Smooth muscle cell (in vitro differentiated cells): ENCODE measurements at regions not wholly inside any gene's neighbourhood (a gene's known extent, or its start where the extent isn't known, plus 50 kb on each side); places are given as distances from the start of the nearest gene placed in this dataset.

Experiments used
- DNase-seq: peaks from one replicate; lab custom pipeline; 2025; ENCODE audit not compliant: unreplicated experiment; lab: John Stamatoyannopoulos, UW
- H2AFZ ChIP-seq: fragments of 200-600 bp; sonication (generic); 2 replicates; pipeline ENCODE4 v1.6.0; 2016; ENCODE audit warnings: antibody characterized with exemption, low read depth, mild to moderate bottlenecking
- H3F3A ChIP-seq: fragments of 200-600 bp; sonication (generic); 2 replicates; pipeline ENCODE4 v1.6.0; 2017; ENCODE audit warnings: antibody characterized with exemption, low read depth
- H3K27ac ChIP-seq: fragments of 200-600 bp; sonication (generic); 2 replicates; pipeline ENCODE4 v1.5.1; 2016; ENCODE audit warnings: low read depth, mild to moderate bottlenecking
- H3K27me3 ChIP-seq: fragments of 200-600 bp; sonication (generic); 2 replicates; pipeline ENCODE4 v1.6.1; 2016; ENCODE audit warnings: low read depth, mild to moderate bottlenecking
- H3K36me3 ChIP-seq: fragments of 200-600 bp; sonication (generic); 2 replicates; pipeline ENCODE4 v1.5.1; 2016; ENCODE audit warnings: low read depth
- H3K4me1 ChIP-seq: fragments of 200-600 bp; sonication (generic); 2 replicates; pipeline ENCODE4 v1.5.1; 2016; ENCODE audit warnings: low read depth
- H3K4me2 ChIP-seq: fragments of 200-600 bp; sonication (generic); 2 replicates; pipeline ENCODE4 v1.6.0; 2016; ENCODE audit warnings: mild to moderate bottlenecking
- H3K4me3 ChIP-seq: fragments of 200-600 bp; sonication (generic); 2 replicates; pipeline ENCODE4 v1.5.1; 2016; ENCODE audit warnings: mild to moderate bottlenecking
- H3K79me2 ChIP-seq: fragments of 200-600 bp; sonication (generic); 2 replicates; pipeline ENCODE4 v1.6.0; 2016; ENCODE audit warnings: low read depth, mild to moderate bottlenecking
- H3K9ac ChIP-seq: fragments of 200-600 bp; sonication (generic); 2 replicates; pipeline ENCODE4 v1.6.0; 2016; ENCODE audit warnings: low read depth
- H3K9me3 ChIP-seq: fragments of 200-600 bp; sonication (generic); replicated peaks from 2 replicates; pipeline ENCODE4 v1.5.1; 2016; ENCODE audit warnings: low read depth
- H4K20me1 ChIP-seq: fragments of 200-600 bp; sonication (generic); 2 replicates; pipeline ENCODE4 v1.6.0; 2016; ENCODE audit warnings: low read depth
- CTCF ChIP-seq: fragments of 200-600 bp; sonication (generic); IDR thresholded peaks from 2 replicates; pipeline ENCODE4 v1.5.1; 2017; ENCODE audit warnings: borderline replicate concordance, mild to moderate bottlenecking, antibody characterized with exemption; ENCODE audit not compliant: insufficient read depth, poor library complexity, severe bottlenecking
- WGBS: methylation state at CpG from one replicate; pipeline ENCODE4 v1.1.7; 2016; ENCODE audit warnings: low lambda C conversion rate; 5-methylcytosine and 5-hydroxymethylcytosine counted together

GRCh38 chr1:193489191-193489590, 302.8 kb upstream of the B3GALT2 start:
- DNase-seq: no peak
- Histone ChIP-seq H3K4me2 (no peak overlapping the region), H3F3A (no peaks in the 10 kb centered on the region), H2AFZ (no peak overlapping the region), H3K4me3 (no peak overlapping the region), H3K9ac (no peak overlapping the region), H4K20me1 (no peaks in the 10 kb centered on the region), H3K27ac (no peak overlapping the region), H3K27me3 (no peaks in the 10 kb centered on the region), H3K4me1 (no peaks in the 10 kb centered on the region), H3K9me3 (peaks cover 3% of the 10 kb centered on the region), H3K79me2 (no peaks in the 10 kb centered on the region), H3K36me3 (no peaks in the 10 kb centered on the region)
- TF ChIP-seq CTCF: no peak

DNA sequence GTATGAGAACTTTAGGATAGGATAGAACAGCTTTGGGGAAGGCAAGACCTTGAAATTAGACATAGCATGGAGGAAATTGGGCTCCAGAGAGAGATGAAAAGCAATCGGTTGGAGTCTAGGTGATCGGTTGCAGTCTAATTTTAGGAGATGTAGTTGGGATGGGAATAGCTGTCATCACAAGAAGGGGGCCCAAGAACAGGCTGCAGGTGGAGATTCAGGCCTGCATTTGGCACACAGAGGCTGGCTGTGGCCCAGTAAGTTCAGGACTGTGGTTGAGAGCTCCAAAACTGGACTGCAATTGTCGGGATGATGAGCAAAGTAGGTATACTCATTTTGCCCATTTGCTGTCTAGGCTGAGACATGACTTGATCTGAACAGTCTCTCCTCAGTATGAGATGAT, 301.3 kb upstream of the B3GALT2 start:
- no peak for TF ChIP-seq CTCF
- no peak overlapping the region for H3K4me2 ChIP-seq
- H3K79me2 ChIP-seq: no peaks in the 10 kb centered on the region
- H3K27ac ChIP-seq: no peak overlapping the region
- no peaks in the 10 kb centered on the region for H3K27me3 ChIP-seq
- H2AFZ ChIP-seq: no peak overlapping the region
- H3K4me3 ChIP-seq: no peak overlapping the region
- no peaks in the 10 kb centered on the region for H3K4me1 ChIP-seq
- no peaks in the 10 kb centered on the region for H3K36me3 ChIP-seq
- H3F3A ChIP-seq: no peaks in the 10 kb centered on the region
- WGBS: 94% methylated on average over 3 of the region's 3 CpGs
- no peaks in the 10 kb centered on the region for H4K20me1 ChIP-seq
- peaks cover 3% of the 10 kb centered on the region for H3K9me3 ChIP-seq
- H3K9ac ChIP-seq: no peak overlapping the region
- DNase-seq: no peak

GRCh38 chr1:193486671-193487229, 300.3 kb upstream of the B3GALT2 start:
- H3F3A ChIP-seq: no peaks in the 10 kb centered on the region
- no peaks in the 10 kb centered on the region for H3K4me1 ChIP-seq
- H2AFZ ChIP-seq: peak overlapping the region; percentile 20
- no peak for TF ChIP-seq CTCF
- H3K9me3 ChIP-seq: peaks cover 3% of the 10 kb centered on the region
- H3K27me3 ChIP-seq: no peaks in the 10 kb centered on the region
- no peak overlapping the region for H3K4me3 ChIP-seq
- H3K36me3 ChIP-seq: no peaks in the 10 kb centered on the region
- no peak overlapping the region for H3K9ac ChIP-seq
- H4K20me1 ChIP-seq: no peaks in the 10 kb centered on the region
- 65% methylated on average over 1 of the region's 1 CpG for WGBS
- DNase-seq: no peak
- H3K79me2 ChIP-seq: no peaks in the 10 kb centered on the region
- H3K4me2 ChIP-seq: no peak overlapping the region
- no peak overlapping the region for H3K27ac ChIP-seq

DNA sequence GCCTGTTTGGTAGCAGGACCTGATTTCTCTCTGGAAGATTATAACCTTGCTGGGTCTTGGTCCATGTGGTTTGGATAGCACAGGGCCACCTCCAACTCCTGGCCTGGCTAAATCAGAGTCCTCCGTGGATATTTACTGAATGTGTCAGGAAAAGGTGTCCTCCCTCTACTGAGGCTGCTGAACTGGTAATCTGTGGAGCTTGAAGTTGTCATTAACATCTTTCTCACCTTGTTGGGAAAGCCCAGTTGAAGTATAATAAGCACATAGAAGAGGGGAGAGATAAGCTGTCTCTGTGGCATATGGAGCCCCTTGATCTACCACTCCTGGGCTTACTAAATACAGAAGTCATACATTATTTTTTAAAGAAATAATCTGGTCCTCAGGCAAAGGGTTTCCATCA, 294.3 kb upstream of the B3GALT2 start:
- WGBS: 94% methylated on average over 1 of the region's 1 CpG
- Histone ChIP-seq H4K20me1 (no peaks in the 10 kb centered on the region), H3K4me2 (no peak overlapping the region), H3K9ac (no peak overlapping the region), H3K79me2 (no peaks in the 10 kb centered on the region), H3F3A (no peaks in the 10 kb centered on the region), H3K27me3 (no peaks in the 10 kb centered on the region), H3K9me3 (no peaks in the 10 kb centered on the region), H3K27ac (no peak overlapping the region), H2AFZ (no peak overlapping the region), H3K4me1 (no peaks in the 10 kb centered on the region), H3K4me3 (no peak overlapping the region), H3K36me3 (no peaks in the 10 kb centered on the region)
- DNase-seq: no peak
- no peak for TF ChIP-seq CTCF
